ENCODE measurements at regions not wholly inside any gene's neighbourhood (a gene's known extent, or its start where the extent isn't known, plus 50 kb on each side); places are given as distances from the start of the nearest gene placed in this dataset.
A peak's percentile ranks its signal among the peaks of the same experiment; 100 is the strongest.

GRCh38 chr6:137956098-137956488 is 89.0 kb downstream of the TNFAIP3 start:
- no peak overlapping the region for H3K27ac ChIP-seq (ENCODE audit: low read depth, low read length)
- no peaks in the 10 kb centered on the region for H3K9me3 ChIP-seq (ENCODE audit: control insufficient read depth in 1 of 2, low read length in 2 of 2)
- DNase-seq: no peak
- H3K36me3 ChIP-seq (ENCODE audit: insufficient read depth, low read length): no peaks in the 10 kb centered on the region
- no peak overlapping the region for H3K4me3 ChIP-seq (ENCODE audit: low read length in 2 of 2)
- Mint-ChIP-seq H3K27ac (peak overlapping the region in 2 of 7 donors; percentile 38 to 49), H3K27me3 (no peaks in the 10 kb centered on the region), H3K4me3 (no peak overlapping the region), H3K9me3 (no peaks in the 10 kb centered on the region), H3K36me3 (no peaks in the 10 kb centered on the region), H3K4me1 (peaks cover 4 to 13% (median 7%) of the 10 kb centered on the region in 4 donors)
- intact Hi-C loops (cut with micrococcal nuclease): no loop called here
- H3K4me1 ChIP-seq (ENCODE audit: insufficient read depth, low read length): peaks cover 4% of the 10 kb centered on the region
- ChIA-PET POLR2A (ENCODE audit: partially characterized antibody) (no interaction called here), CTCF (ENCODE audit: partially characterized antibody) (no interaction called here)
- no peaks in the 10 kb centered on the region for H3K27me3 ChIP-seq (ENCODE audit: insufficient read depth, low read length)

- no peaks in the 10 kb centered on the region for H3K9me3 ChIP-seq (ENCODE audit: control insufficient read depth in 1 of 2, low read length in 2 of 2)
- no peaks in the 10 kb centered on the region for H3K36me3 Mint-ChIP-seq
- no peaks in the 10 kb centered on the region for H3K27me3 Mint-ChIP-seq
- POLR2A ChIA-PET (ENCODE audit: partially characterized antibody): no interaction called here
- no peak overlapping the region for H3K4me3 Mint-ChIP-seq
- H3K4me1 ChIP-seq (ENCODE audit: insufficient read depth, low read length): peaks cover 4% of the 10 kb centered on the region
- no peak overlapping the region for H3K4me3 ChIP-seq (ENCODE audit: low read length in 2 of 2)
- H3K27ac ChIP-seq (ENCODE audit: low read depth, low read length): no peak overlapping the region
- no peak for DNase-seq
- no peaks in the 10 kb centered on the region for H3K27me3 ChIP-seq (ENCODE audit: insufficient read depth, low read length)
- H3K4me1 Mint-ChIP-seq: peaks cover 0 to 5% (median 4%) of the 10 kb centered on the region in 4 donors
- H3K9me3 Mint-ChIP-seq: peaks cover 0 to 2% (median 0%) of the 10 kb centered on the region in 8 donors
- H3K36me3 ChIP-seq (ENCODE audit: insufficient read depth, low read length): no peaks in the 10 kb centered on the region
- H3K27ac Mint-ChIP-seq: no peak overlapping the region
- CTCF ChIA-PET (ENCODE audit: partially characterized antibody): interaction anchor here (0.9 to 1.4 kb wide), 3 partner anchors 10 to 158 kb away, joined by 3 to 7 read pairs (median 4); no protein-coding TSS in a partner anchor
- intact Hi-C loops (cut with micrococcal nuclease): no loop called here
Observed at GRCh38 chr6:137957471-137957870, 90.4 kb downstream of the TNFAIP3 start.

- Histone ChIP-seq H3K4me1 (ENCODE audit: insufficient read depth, low read length) (peaks cover 4% of the 10 kb centered on the region), H3K9me3 (ENCODE audit: control insufficient read depth in 1 of 2, low read length in 2 of 2) (no peaks in the 10 kb centered on the region), H3K27ac (ENCODE audit: low read depth, low read length) (no peak overlapping the region), H3K4me3 (ENCODE audit: low read length in 2 of 2) (no peak overlapping the region), H3K27me3 (ENCODE audit: insufficient read depth, low read length) (no peaks in the 10 kb centered on the region), H3K36me3 (ENCODE audit: insufficient read depth, low read length) (no peaks in the 10 kb centered on the region)
- H3K36me3 Mint-ChIP-seq: no peaks in the 10 kb centered on the region
- H3K9me3 Mint-ChIP-seq: peaks cover 0 to 2% (median 0%) of the 10 kb centered on the region in 8 donors
- peaks cover 0 to 6% (median 4%) of the 10 kb centered on the region in 4 donors for H3K4me1 Mint-ChIP-seq
- POLR2A ChIA-PET (ENCODE audit: partially characterized antibody): no interaction called here
- no peaks in the 10 kb centered on the region for H3K27me3 Mint-ChIP-seq
- intact Hi-C loops (cut with micrococcal nuclease): no loop called here
- no peak overlapping the region for H3K27ac Mint-ChIP-seq
- CTCF ChIA-PET (ENCODE audit: partially characterized antibody): interaction anchor here (1.1 to 1.5 kb wide), 3 partner anchors 9 to 14 kb away, joined by 4 to 5 read pairs (median 5); no protein-coding TSS in a partner anchor
- no peak overlapping the region for H3K4me3 Mint-ChIP-seq
- no peak for DNase-seq
Observed at GRCh38 chr6:137958811-137959565, 91.9 kb downstream of the TNFAIP3 start.

GRCh38 chr6:137962725-137963124 is 95.7 kb downstream of the TNFAIP3 start:
- peaks cover 1% of the 10 kb centered on the region for H3K4me1 ChIP-seq (ENCODE audit: insufficient read depth, low read length)
- Mint-ChIP-seq H3K9me3 (peaks cover 0 to 2% (median 0%) of the 10 kb centered on the region in 8 donors), H3K27me3 (no peaks in the 10 kb centered on the region), H3K4me3 (no peak overlapping the region), H3K27ac (peak overlapping the region in 1 of 7 donors; percentile 9), H3K36me3 (no peaks in the 10 kb centered on the region), H3K4me1 (peaks cover under 1 to 14% (median 7%) of the 10 kb centered on the region in 4 donors)
- no peak overlapping the region for H3K27ac ChIP-seq (ENCODE audit: low read depth, low read length)
- CTCF ChIA-PET (ENCODE audit: partially characterized antibody): interaction anchor here (0.6 to 1.4 kb wide), 7 partner anchors 13 to 614 kb away, joined by 3 to 6 read pairs (median 3); no protein-coding TSS in a partner anchor
- H3K27me3 ChIP-seq (ENCODE audit: insufficient read depth, low read length): no peaks in the 10 kb centered on the region
- POLR2A ChIA-PET (ENCODE audit: partially characterized antibody): interaction anchor here (0.5 kb wide), 1 partner anchor 1290 kb away, joined by 4 read pairs; no protein-coding TSS in a partner anchor
- DNase-seq: no peak
- no peak overlapping the region for H3K4me3 ChIP-seq (ENCODE audit: low read length in 2 of 2)
- H3K9me3 ChIP-seq (ENCODE audit: control insufficient read depth in 1 of 2, low read length in 2 of 2): no peaks in the 10 kb centered on the region
- no peaks in the 10 kb centered on the region for H3K36me3 ChIP-seq (ENCODE audit: insufficient read depth, low read length)
- intact Hi-C loops (cut with micrococcal nuclease): no loop called here

GRCh38 chr6:137964876-137965275 is 97.8 kb downstream of the TNFAIP3 start:
- Histone ChIP-seq H3K27me3 (ENCODE audit: insufficient read depth, low read length) (no peaks in the 10 kb centered on the region), H3K36me3 (ENCODE audit: insufficient read depth, low read length) (no peaks in the 10 kb centered on the region), H3K27ac (ENCODE audit: low read depth, low read length) (no peak overlapping the region), H3K4me1 (ENCODE audit: insufficient read depth, low read length) (peaks cover 20% of the 10 kb centered on the region), H3K4me3 (ENCODE audit: low read length in 2 of 2) (no peak overlapping the region), H3K9me3 (ENCODE audit: control insufficient read depth in 1 of 2, low read length in 2 of 2) (no peaks in the 10 kb centered on the region)
- no peak for DNase-seq
- no peak overlapping the region for H3K4me3 Mint-ChIP-seq
- intact Hi-C loops (cut with micrococcal nuclease): no loop called here
- POLR2A ChIA-PET (ENCODE audit: partially characterized antibody): no interaction called here
- CTCF ChIA-PET (ENCODE audit: partially characterized antibody): no interaction called here
- peaks cover 0 to 2% (median 0%) of the 10 kb centered on the region in 8 donors for H3K9me3 Mint-ChIP-seq
- H3K27me3 Mint-ChIP-seq: no peaks in the 10 kb centered on the region
- peaks cover 17 to 28% (median 24%) of the 10 kb centered on the region in 4 donors for H3K4me1 Mint-ChIP-seq
- peak overlapping the region in 1 of 7 donors; percentile 27 for H3K27ac Mint-ChIP-seq
- H3K36me3 Mint-ChIP-seq: no peaks in the 10 kb centered on the region

- peaks cover 24 to 37% (median 36%) of the 10 kb centered on the region in 4 donors for H3K4me1 Mint-ChIP-seq
- Histone ChIP-seq H3K36me3 (ENCODE audit: insufficient read depth, low read length) (no peaks in the 10 kb centered on the region), H3K4me1 (ENCODE audit: insufficient read depth, low read length) (peaks cover 29% of the 10 kb centered on the region), H3K9me3 (ENCODE audit: control insufficient read depth in 1 of 2, low read length in 2 of 2) (no peaks in the 10 kb centered on the region), H3K27ac (ENCODE audit: low read depth, low read length) (no peak overlapping the region), H3K27me3 (ENCODE audit: insufficient read depth, low read length) (no peaks in the 10 kb centered on the region), H3K4me3 (ENCODE audit: low read length in 2 of 2) (no peak overlapping the region)
- ChIA-PET CTCF (ENCODE audit: partially characterized antibody) (interaction anchor here (1.0 to 3.7 kb wide), 5 partner anchors 7 to 378 kb away, joined by 3 to 12 read pairs (median 4); no protein-coding TSS in a partner anchor), POLR2A (ENCODE audit: partially characterized antibody) (interaction anchor here (0.8 kb wide), 1 partner anchor 260 kb away, joined by 4 read pairs; no protein-coding TSS in a partner anchor)
- H3K27me3 Mint-ChIP-seq: no peaks in the 10 kb centered on the region
- DNase-seq: no peak
- no peaks in the 10 kb centered on the region for H3K36me3 Mint-ChIP-seq
- intact Hi-C loops (cut with micrococcal nuclease): no loop called here
- peak overlapping the region in 6 of 7 donors; percentile 34 to 77 (median 54) for H3K27ac Mint-ChIP-seq
- no peak overlapping the region for H3K4me3 Mint-ChIP-seq
- H3K9me3 Mint-ChIP-seq: no peaks in the 10 kb centered on the region
Observed at GRCh38 chr6:137967689-137968454, 100.8 kb downstream of the TNFAIP3 start.

- Mint-ChIP-seq H3K27ac (peak overlapping the region in 3 of 7 donors; percentile 36 to 66 (median 58)), H3K27me3 (no peaks in the 10 kb centered on the region), H3K4me3 (peak overlapping the region in 1 of 8 donors; percentile 7), H3K4me1 (peaks cover 24 to 38% (median 36%) of the 10 kb centered on the region in 4 donors), H3K36me3 (no peaks in the 10 kb centered on the region), H3K9me3 (no peaks in the 10 kb centered on the region)
- Histone ChIP-seq H3K27ac (ENCODE audit: low read depth, low read length) (no peak overlapping the region), H3K4me1 (ENCODE audit: insufficient read depth, low read length) (peaks cover 29% of the 10 kb centered on the region), H3K27me3 (ENCODE audit: insufficient read depth, low read length) (no peaks in the 10 kb centered on the region), H3K9me3 (ENCODE audit: control insufficient read depth in 1 of 2, low read length in 2 of 2) (no peaks in the 10 kb centered on the region), H3K4me3 (ENCODE audit: low read length in 2 of 2) (no peak overlapping the region), H3K36me3 (ENCODE audit: insufficient read depth, low read length) (no peaks in the 10 kb centered on the region)
- ChIA-PET CTCF (ENCODE audit: partially characterized antibody) (interaction anchor here (1.0 to 3.7 kb wide), 4 partner anchors 24 to 378 kb away, joined by 3 to 12 read pairs (median 4); no protein-coding TSS in a partner anchor), POLR2A (ENCODE audit: partially characterized antibody) (interaction anchor here (0.8 kb wide), 1 partner anchor 261 kb away, joined by 4 read pairs; no protein-coding TSS in a partner anchor)
- no peak for DNase-seq
- intact Hi-C loops (cut with micrococcal nuclease): no loop called here
Observed at GRCh38 chr6:137968455-137968804, 101.4 kb downstream of the TNFAIP3 start.
